DMS 273 (cell line): ENCODE measurements at regions not wholly inside any gene's neighbourhood (a gene's known extent, or its start where the extent isn't known, plus 50 kb on each side); places are given as distances from the start of the nearest gene placed in this dataset.

ENCODE experiments used
- DNase-seq: peaks from one replicate; lab custom pipeline; 2025; ENCODE audit not compliant: unreplicated experiment; lab: John Stamatoyannopoulos, UW

GRCh38 chr7:81533931-81534330 is 235.9 kb downstream of the HGF start:
- no peak for DNase-seq

DNA sequence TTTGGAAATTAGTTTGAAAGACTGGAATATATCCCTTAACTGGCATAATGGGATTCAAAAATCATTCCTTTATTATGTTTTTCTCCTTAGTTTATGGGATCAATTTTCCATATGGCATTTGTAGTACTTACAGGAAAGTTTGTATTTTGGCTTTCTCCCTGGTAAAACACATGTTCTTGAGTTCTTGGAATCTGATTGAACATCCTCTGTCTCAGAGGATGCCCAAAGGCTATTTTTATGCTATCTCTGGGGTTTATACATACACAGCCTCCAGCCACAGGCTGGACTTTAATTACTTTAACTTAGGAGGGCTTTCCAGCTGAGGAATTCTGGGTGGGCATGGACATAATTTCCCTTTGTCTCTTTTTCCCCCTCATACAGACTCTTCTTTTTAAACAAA is 236.4 kb downstream of the HGF start:
- no peak for DNase-seq

DNA sequence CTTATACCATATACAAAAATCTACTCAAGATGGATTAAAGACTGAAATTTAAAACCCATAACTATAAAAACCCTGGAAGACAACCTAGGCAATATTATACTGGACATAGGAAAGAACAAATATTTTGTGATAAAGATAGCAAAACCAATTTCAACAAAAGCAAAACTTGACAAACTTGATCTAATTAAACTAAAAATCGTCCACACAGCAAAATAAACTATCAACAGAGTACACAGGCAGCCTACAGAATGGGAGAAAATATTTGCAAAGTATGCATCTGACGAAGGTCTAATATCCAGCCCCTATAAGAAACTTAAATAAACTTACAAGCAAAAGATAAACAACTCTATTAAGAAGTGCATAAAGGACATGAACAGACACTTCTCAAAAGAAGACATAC is 240.1 kb downstream of the HGF start:
- no peak for DNase-seq

DNA sequence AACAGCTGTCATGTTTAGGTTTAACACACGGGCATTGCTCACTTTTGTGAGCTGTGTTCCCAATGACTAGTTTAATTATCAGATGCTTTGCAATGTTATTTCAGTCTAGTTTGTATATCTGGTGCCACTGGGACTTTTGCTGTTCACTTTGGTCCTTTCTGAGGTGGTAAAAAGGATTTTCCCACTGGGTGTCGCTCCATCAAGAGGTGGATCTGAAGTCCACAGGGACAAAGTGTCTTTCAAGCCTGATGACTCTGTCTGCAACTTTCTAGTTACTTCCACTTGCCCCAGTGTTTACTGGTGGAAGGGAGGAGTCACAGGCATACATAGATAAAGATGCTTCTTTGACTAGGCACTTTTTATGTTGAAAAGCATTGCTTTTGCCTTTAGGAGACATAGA is 242.2 kb downstream of the HGF start:
- no peak for DNase-seq

DNA sequence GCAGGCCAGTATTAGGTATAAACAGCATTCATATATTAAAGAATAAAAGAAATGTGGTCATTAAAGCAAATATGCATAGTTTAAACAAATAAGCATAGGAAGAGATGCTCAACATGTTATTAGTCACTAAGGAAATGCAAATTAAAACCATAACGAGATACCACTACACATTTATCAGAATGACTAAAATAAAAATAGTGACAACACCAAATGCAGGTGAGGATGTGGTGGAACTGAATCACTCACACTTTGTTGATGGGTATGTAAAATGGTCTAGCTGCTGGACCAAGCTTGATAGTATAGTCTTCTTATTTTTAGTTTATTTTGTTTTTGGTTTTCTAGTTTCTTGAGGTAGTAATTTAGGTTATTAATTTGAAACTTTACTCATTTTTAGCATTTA is 242.9 kb downstream of the HGF start:
- DNase-seq = no peak

DNA sequence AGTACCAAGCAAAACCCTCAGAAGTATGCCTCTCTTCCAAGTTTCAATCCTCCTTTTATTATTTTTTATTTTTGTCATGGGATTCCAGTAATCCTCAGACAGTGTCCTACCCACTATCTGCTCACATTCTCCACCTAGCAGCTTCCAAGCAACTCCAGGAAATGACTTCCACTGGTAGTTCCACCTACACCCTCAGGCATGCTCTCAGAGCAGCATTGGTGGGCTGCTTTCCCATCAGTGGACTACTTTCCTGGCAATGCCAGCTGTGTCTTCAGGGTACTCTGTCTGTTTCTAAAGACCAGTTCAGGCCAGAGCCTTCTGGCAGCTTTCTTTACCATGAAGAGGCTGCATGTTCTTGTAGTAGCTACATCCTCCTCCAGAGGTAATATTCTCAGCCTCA is 244.0 kb downstream of the HGF start:
- DNase-seq = peak; percentile 29

GRCh38 chr7:81519886-81520285 is 250.0 kb downstream of the HGF start:
- DNase-seq = peak; percentile 61

GRCh38 chr7:81516898-81517297 is 252.9 kb downstream of the HGF start:
- no peak for DNase-seq

DNA sequence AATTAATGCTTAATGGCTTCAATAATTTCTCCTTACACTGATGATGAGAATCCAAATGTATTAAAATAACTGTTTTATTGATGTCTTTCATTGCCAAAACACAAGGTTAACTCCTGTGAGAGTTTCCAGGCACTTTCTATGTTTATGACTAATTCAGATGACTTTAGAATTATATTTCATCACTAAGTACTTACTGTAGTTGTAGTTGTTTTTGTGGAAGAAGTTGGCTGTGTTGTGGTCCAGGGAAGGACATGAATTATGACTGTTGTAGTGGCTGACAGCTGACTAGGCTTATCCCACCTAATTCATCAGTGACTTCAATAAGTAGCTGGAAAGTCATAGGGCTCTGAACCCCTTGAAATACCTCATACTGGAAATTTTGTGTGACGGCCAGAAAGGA is 254.8 kb downstream of the HGF start:
- DNase-seq = no peak

GRCh38 chr7:81514546-81514945 is 255.3 kb downstream of the HGF start:
- no peak for DNase-seq

DNA sequence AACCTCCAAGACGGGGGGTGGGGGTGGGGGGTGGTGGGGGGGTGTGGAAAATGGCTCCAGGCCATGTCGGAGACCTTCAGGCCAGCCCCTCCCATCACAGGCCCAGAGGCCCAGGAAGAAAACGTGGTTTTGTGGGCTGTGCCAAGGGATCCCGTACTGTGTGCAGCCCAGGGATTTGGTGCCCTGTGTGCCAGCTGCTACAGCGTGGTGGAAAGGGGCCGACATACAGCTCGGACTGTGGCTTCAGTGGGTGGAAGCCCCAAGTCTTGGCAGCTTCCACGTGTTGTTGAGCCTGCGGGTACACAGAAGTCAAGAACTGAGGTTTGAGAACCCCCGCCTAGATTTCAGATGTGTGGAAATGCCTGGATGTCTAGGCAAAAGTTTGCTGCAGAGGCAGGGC is 259.7 kb downstream of the HGF start:
- DNase-seq = no peak

- no peak for DNase-seq
Measured at GRCh38 chr7:81507221-81507620, 262.6 kb downstream of the HGF start.

DNA sequence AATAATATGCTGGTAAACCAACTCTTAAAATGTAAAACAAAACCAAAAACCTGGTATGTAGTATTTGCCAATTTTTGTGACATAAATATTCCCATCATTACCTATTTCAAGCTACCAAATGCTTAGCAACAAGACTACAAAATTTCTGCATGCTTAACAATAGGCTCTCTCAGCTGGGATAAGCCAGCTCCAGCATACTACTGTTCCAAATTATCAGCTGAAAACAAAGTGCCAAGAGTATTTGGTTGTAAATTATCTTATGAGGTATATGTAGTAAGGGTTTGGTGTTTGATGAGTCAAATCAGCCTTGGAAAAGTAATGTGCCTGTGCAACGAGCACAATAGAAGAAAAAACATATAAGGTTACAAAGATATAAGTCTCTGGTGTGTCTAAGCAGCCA is 263.2 kb downstream of the HGF start:
- DNase-seq = no peak

- DNase-seq = no peak
Measured at GRCh38 chr7:81503771-81504170, 266.1 kb downstream of the HGF start.

DNA sequence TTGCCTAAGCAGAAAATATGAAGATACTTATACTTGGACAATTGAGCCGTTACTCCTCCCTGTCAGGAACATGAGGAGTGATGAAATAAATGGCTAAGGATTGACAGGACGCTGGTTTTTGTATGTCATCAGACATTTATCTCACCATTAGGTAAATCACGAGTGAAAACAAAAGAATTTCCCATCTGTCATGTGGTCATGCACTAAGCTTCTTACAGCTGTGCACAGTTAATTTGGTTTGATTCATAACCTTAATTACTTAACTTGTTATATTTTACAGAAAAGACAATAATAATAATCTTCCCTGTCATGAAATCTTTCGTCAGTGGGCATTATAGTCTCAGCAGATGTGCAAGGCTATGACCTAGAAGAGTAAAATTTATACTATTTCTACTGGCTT is 266.5 kb downstream of the HGF start:
- peak; percentile 61 for DNase-seq

- DNase-seq = peak; percentile 82
Measured at GRCh38 chr7:81501220-81501619, 268.6 kb downstream of the HGF start.

DNA sequence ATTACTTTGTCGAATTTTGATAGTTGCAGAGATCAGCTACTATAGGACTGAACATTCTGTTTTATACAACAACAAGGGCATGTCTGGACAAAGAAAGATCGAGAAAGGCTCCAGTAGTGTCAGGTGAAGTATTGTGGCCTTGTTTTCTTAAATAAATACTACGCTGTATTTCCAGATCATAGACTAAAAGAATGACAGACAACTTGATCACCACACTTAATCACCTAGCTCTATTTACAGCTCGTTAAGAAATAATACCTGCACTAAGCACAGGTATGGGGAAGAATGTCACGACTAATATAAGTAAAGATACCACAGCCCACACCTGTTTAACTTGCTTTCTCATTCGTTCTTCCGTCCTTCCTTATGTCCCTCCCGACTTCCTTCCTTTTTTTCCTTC is 269.2 kb downstream of the HGF start:
- DNase-seq = no peak

DNA sequence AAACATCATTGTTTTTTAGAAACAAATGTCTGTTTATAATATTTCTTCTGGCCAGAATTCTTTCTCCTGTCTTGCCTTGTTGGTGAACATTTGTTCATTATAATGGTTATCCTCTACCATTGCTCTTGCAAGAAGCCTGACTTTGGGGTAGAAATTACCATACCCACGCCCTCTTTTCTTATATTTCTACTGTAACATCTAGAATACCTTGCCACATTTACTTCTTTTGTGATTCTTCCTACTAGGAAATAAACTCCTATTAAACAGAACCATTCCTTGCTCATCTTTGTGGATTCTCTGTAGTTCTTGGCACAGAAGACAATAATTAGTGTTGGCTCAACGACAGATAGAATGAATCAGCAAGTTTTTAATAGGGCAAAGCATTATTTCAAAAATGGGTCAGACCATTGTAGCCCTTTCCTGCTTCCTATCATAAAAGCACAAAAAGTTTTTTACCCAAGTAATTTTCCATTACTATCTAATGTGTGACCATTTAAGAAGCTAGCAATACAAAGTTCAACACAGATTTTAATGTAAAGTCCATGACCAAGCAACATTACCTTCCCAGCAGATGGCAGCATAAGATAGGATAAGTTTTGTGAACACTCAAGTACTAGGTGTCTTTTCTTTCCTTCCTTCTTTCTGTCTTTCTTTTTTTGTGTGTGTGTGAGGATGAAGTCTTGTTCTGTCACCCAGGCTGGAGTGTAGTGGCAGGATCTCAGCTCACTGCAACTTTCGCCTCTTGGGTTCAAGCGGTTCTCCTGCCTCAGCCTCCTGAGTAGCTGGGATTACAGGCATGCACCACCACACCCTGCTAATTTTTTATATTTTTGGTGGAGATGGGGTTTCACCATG is 270.4 kb downstream of the HGF start:
- peak; percentile 94 for DNase-seq

DNA sequence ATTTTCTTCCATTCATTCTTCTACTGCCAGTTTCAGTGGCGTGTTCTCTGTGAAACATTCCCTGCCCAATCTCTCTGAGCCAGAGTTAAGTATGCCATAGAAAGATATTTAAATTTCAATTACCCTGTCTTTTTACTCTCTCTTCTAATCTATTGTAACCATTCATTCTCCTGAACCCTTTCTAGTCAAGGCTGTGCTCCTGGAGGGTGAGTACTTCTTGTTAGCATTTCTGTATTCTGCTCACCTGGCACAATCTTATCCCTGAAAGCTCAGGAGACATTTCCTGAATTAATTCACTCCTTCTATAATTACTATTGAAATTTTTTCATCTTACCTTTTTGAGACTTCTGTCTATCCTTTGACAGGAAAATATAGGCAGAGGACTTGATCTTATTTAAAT is 271.7 kb downstream of the HGF start:
- no peak for DNase-seq

DNA sequence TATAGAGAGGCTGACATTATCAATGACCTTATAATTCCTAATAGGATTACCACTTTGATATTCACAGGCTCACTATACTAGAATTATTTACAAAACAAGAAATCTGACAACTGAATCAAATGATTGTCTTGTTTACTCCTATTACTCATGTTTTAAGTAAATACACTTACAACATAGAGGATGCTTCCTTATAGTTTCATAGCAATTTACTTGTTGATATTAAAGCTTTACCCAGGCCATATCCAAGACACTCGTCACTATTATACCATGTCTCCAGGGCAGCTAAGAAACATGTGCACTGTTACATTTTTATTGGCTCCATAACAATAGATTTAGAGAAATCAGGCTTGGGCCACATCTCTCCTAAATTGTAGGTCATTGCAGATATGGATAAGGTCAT is 276.9 kb downstream of the HGF start:
- no peak for DNase-seq

DNA sequence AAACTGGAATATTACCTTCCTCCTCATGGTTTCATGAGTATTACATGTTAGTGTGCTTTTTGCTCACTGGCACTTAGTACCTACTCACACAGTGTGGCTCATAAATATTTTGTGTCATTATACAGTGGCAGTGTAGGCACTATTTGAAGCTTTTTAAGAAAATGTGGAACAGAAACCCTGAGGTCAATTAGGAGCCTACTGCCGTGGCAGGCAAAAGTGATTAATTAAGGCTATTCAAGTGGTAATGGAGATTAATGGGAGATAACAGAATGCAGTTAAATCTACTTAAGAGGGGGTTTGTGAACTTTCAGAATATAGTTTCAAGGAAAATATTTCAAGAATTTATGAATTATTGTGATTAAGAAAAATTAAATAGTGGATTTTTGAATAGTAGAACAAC is 277.6 kb downstream of the HGF start:
- no peak for DNase-seq

GRCh38 chr7:81491573-81491972 is 278.3 kb downstream of the HGF start:
- no peak for DNase-seq

- DNase-seq = no peak
Measured at GRCh38 chr7:81488210-81488609, 281.6 kb downstream of the HGF start.
